T1000 (cell line): ENCODE measurements at regions not wholly inside any gene's neighbourhood (a gene's known extent, or its start where the extent isn't known, plus 50 kb on each side); places are given as distances from the start of the nearest gene placed in this dataset.

Experiments used
- DNase-seq: peaks from one replicate; lab custom pipeline; 2025; ENCODE audit warnings: mixed read lengths; lab: John Stamatoyannopoulos, UW

- no peak for DNase-seq
These were observed 326.5 kb upstream of the GBE1 start for GRCh38 chr3:82087958-82088357.

- no peak for DNase-seq
These were observed 324.5 kb upstream of the GBE1 start for GRCh38 chr3:82085851-82086475.

- DNase-seq: no peak
These were observed 323.9 kb upstream of the GBE1 start for GRCh38 chr3:82085356-82085755.

GRCh38 chr3:82084824-82085223 lies 323.4 kb upstream of the GBE1 start:
- no peak for DNase-seq

GRCh38 chr3:82082796-82083195 lies 321.4 kb upstream of the GBE1 start:
- DNase-seq: no peak

- DNase-seq: no peak
These were observed 319.9 kb upstream of the GBE1 start for GRCh38 chr3:82081351-82081750.

- no peak for DNase-seq
These were observed 319.3 kb upstream of the GBE1 start for GRCh38 chr3:82080792-82081191.

- DNase-seq: no peak
These were observed 318.8 kb upstream of the GBE1 start for GRCh38 chr3:82080261-82080660.

- no peak for DNase-seq
These were observed 318.0 kb upstream of the GBE1 start for GRCh38 chr3:82079335-82079890.

- DNase-seq: no peak
These were observed 316.8 kb upstream of the GBE1 start for GRCh38 chr3:82078246-82078645.

GRCh38 chr3:82067420-82067819 lies 306.0 kb upstream of the GBE1 start:
- DNase-seq: no peak

GRCh38 chr3:82058809-82059208 lies 297.4 kb upstream of the GBE1 start:
- DNase-seq: no peak

- no peak for DNase-seq
These were observed 294.3 kb upstream of the GBE1 start for GRCh38 chr3:82055792-82056191.

- DNase-seq: no peak
These were observed 293.4 kb upstream of the GBE1 start for GRCh38 chr3:82054849-82055248.

GRCh38 chr3:82053236-82053635 lies 291.8 kb upstream of the GBE1 start:
- DNase-seq: no peak

- no peak for DNase-seq
These were observed 288.9 kb upstream of the GBE1 start for GRCh38 chr3:82050382-82050781.

GRCh38 chr3:82048711-82049110 lies 287.3 kb upstream of the GBE1 start:
- no peak for DNase-seq

- no peak for DNase-seq
These were observed 283.7 kb upstream of the GBE1 start for GRCh38 chr3:82044930-82045705.

GRCh38 chr3:82038556-82038955 lies 277.1 kb upstream of the GBE1 start:
- DNase-seq: no peak

GRCh38 chr3:82033186-82033585 lies 271.7 kb upstream of the GBE1 start:
- no peak for DNase-seq

- DNase-seq: no peak
These were observed 270.2 kb upstream of the GBE1 start for GRCh38 chr3:82031596-82031995.

- no peak for DNase-seq
These were observed 269.5 kb upstream of the GBE1 start for GRCh38 chr3:82030916-82031315.

- no peak for DNase-seq
These were observed 261.4 kb upstream of the GBE1 start for GRCh38 chr3:82022836-82023235.
